K562 (cell line): ENCODE measurements at regions not wholly inside any gene's neighbourhood (a gene's known extent, or its start where the extent isn't known, plus 50 kb on each side); places are given as distances from the start of the nearest gene placed in this dataset.

Source experiments
- ATAC-seq: fragments of 200-7000 bp; cut with Tn5 transposase; 3 replicates; pipeline ENCODE4 v1.9.1; 2020; ENCODE audit warnings: moderate library complexity
- BruUV-seq: library from RNA; stranded (reverse); fragments of 400-500 nt; replicated peaks from 2 replicates; lab custom pipeline; 2021; lab: Mats Ljungman, UMichigan
- CTCF ChIA-PET: fragments of 300-600 bp; formaldehyde crosslinking; extraction: SDS; loops from one replicate; lab custom pipeline; 2021; ENCODE audit warnings: low intra/inter-chr PET ratio; lab: Yijun Ruan, JAX
- POLR2A ChIA-PET: fragments of 300-600, 350-650 bp; sonication (Branson Sonifier 250); formaldehyde crosslinking; extraction: SDS; loops from one replicate; lab custom pipeline; 2021; ENCODE audit warnings: antibody characterized with exemption, inconsistent platforms; lab: Yijun Ruan, JAX
- DNase-seq, 4 experiments: peaks; one replicate each; pipeline versions ENCODE4 v3.0.0 to v3.0.0-alpha.2; 2011 to 2018; ENCODE audit warnings: low spot score in 3 of 4, mixed read lengths in 3 of 4; ENCODE audit errors: extremely low read depth in 1 of 4
- FAIRE-seq: peaks from 2 replicates; lab custom pipeline; 2011; peaks lifted over from hg19 to GRCh38; lab: Jason Lieb, UNC
- H2AFZ ChIP-seq: 2 replicates; pipeline ENCODE4 v1.6.0; 2011; ENCODE audit warnings: low read depth, low read length, control low read depth, inconsistent platforms
- H3K27ac ChIP-seq: fragments of 200-600 bp; 3 replicates; pipeline ENCODE4 v1.8.0; 2011; ENCODE audit warnings: low read depth, mild to moderate bottlenecking, control low read depth, inconsistent platforms, low read length, moderate library complexity, mixed read lengths; ENCODE audit errors: extremely low read depth
- H3K27me3 ChIP-seq, 2 experiments: fragments of 300-600 bp in 1 of 2; 2 replicates in 1 of 2; 3 replicates in 1 of 2; pipeline versions ENCODE4 v1.6.0 to v1.8.0; 2011; ENCODE audit warnings: inconsistent platforms in 2 of 2, low read length in 2 of 2, mild to moderate bottlenecking in 1 of 2, mixed read lengths in 1 of 2, moderate library complexity in 1 of 2; ENCODE audit not compliant: control insufficient read depth in 2 of 2, insufficient read depth in 2 of 2
- H3K36me3 ChIP-seq: fragments of 300-600 bp; 3 replicates; pipeline ENCODE4 v1.8.0; 2011; ENCODE audit warnings: mild to moderate bottlenecking, low read length, inconsistent platforms; ENCODE audit not compliant: control insufficient read depth, insufficient read depth
- H3K4me1 ChIP-seq, 2 experiments: fragments of 200-600 bp in 1 of 2; replicated peaks in 1 of 2; 2 replicates in 1 of 2; 3 replicates in 1 of 2; pipeline versions ENCODE4 v1.5.1 to v1.8.0; 2011; ENCODE audit warnings: inconsistent platforms in 2 of 2, low read length in 2 of 2, mild to moderate bottlenecking in 1 of 2, mixed read lengths in 1 of 2, moderate library complexity in 1 of 2; ENCODE audit not compliant: control insufficient read depth in 2 of 2, insufficient read depth in 2 of 2
- H3K4me2 ChIP-seq: 2 replicates; pipeline ENCODE4 v1.6.1; 2011; ENCODE audit warnings: low read length, control low read depth, inconsistent platforms, mixed read lengths; ENCODE audit not compliant: insufficient read depth
- H3K4me3 ChIP-seq: fragments of 200-600 bp; sonication (generic), shearing (Covaris generic); 2 replicates; pipeline ENCODE4 v1.5.1; 2016; ENCODE audit warnings: control low read depth, inconsistent platforms
- H3K79me2 ChIP-seq: fragments of 200-600 bp; 3 replicates; pipeline ENCODE4 v1.8.0; 2011; ENCODE audit warnings: low read length, inconsistent platforms; ENCODE audit not compliant: control insufficient read depth, insufficient read depth
- H3K9ac ChIP-seq, 2 experiments: 2 replicates each; pipeline versions ENCODE4 v1.6.0 to v1.6.1; 2011; ENCODE audit warnings: low read depth in 2 of 2, low read length in 2 of 2, control low read depth in 1 of 2, inconsistent platforms in 1 of 2, mild to moderate bottlenecking in 1 of 2, mixed read lengths in 1 of 2; ENCODE audit not compliant: insufficient read depth in 1 of 2
- H3K9me1 ChIP-seq: one replicate; pipeline ENCODE4 v1.6.0; 2011; ENCODE audit warnings: inconsistent platforms, mild to moderate bottlenecking, low read length, moderate library complexity; ENCODE audit not compliant: control insufficient read depth, insufficient read depth
- H3K9me3 ChIP-seq: replicated peaks from 2 replicates; pipeline ENCODE4 v1.5.1; 2011; ENCODE audit warnings: low read depth, low read length, inconsistent platforms; ENCODE audit not compliant: control insufficient read depth, insufficient read depth
- H4K20me1 ChIP-seq: replicated peaks from 2 replicates; pipeline ENCODE4 v1.6.1; 2011; ENCODE audit warnings: low read length, inconsistent platforms, mixed read lengths; ENCODE audit not compliant: control insufficient read depth, insufficient read depth
- LEF1 ChIP-seq: fragments of 450-650 bp; IDR thresholded peaks from 2 replicates; pipeline ENCODE4 v1.6.1; 2016; ENCODE audit warnings: mild to moderate bottlenecking
- THRAP3 ChIP-seq: fragments of 450-650 bp; IDR thresholded peaks from 2 replicates; pipeline ENCODE4 v1.6.1; 2016; ENCODE audit warnings: mild to moderate bottlenecking, inconsistent platforms, borderline replicate concordance
- ZFP30 ChIP-seq: fragments of 250-450 bp; sonication (Bioruptor Pico); IDR thresholded peaks from 2 replicates; pipeline ENCODE4 v1.8.0; 2022; ENCODE audit warnings: moderate library complexity, mild to moderate bottlenecking, inconsistent platforms, borderline replicate concordance
- ZNF277 ChIP-seq: fragments of 250-450 bp; sonication (Bioruptor Pico); IDR thresholded peaks from 2 replicates; pipeline ENCODE4 v1.8.0; 2022; ENCODE audit warnings: inconsistent platforms, mild to moderate bottlenecking, moderate library complexity, borderline replicate concordance
- ZNF280B ChIP-seq: fragments of 250-450 bp; sonication (Bioruptor Pico); IDR thresholded peaks from 2 replicates; pipeline ENCODE4 v1.5.1; 2021; ENCODE audit warnings: mild to moderate bottlenecking
- ZNF655 ChIP-seq: fragments of 250-450 bp; sonication (Bioruptor Pico); IDR thresholded peaks from 2 replicates; pipeline ENCODE4 v1.5.0; 2021
- ZSCAN29 ChIP-seq: fragments of 450-650 bp; IDR thresholded peaks from 2 replicates; pipeline ENCODE4 v1.6.1; 2017
- WGBS: fragments of 100-300 bp; shearing (Covaris generic); methylation state at CpG from one replicate; pipeline ENCODE4 v1.1.6; 2016; ENCODE audit warnings: low coverage, mixed read lengths; ENCODE audit not compliant: insufficient coverage; ENCODE audit errors: missing lambda C conversion rate; 5-methylcytosine and 5-hydroxymethylcytosine counted together
- in situ Hi-C: fragments of 300-500 bp; cut with MboI; formaldehyde crosslinking; loops from 4 replicates; pipeline ENCODE4 v1.15.0; 2018; ENCODE audit warnings: inconsistent platforms, mixed read lengths
- intact Hi-C: fragments of 100-400 bp; cut with micrococcal nuclease; formaldehyde crosslinking; loops from 2 replicates; pipeline ENCODE4 v1.14.2; 2022

- H3K4me2 ChIP-seq: no peak overlapping the region
- H3K9me3 ChIP-seq: no peaks in the 10 kb centered on the region
- BruUV-seq: no TSS peak
- POLR2A ChIA-PET: no interaction called here
- no peak for DNase-seq
- in situ Hi-C loops (no loop called here), intact Hi-C loops (no loop called here)
- TF ChIP-seq LEF1 (no peak), ZSCAN29 (no peak), ZNF277 (CRISPR knock-in tag) (no peak), ZFP30 (CRISPR knock-in tag) (no peak), ZNF655 (CRISPR knock-in tag) (no peak), ZNF280B (no peak), THRAP3 (no peak)
- no peaks in the 10 kb centered on the region for H3K36me3 ChIP-seq
- no peaks in the 10 kb centered on the region for H3K79me2 ChIP-seq
- no peak for ATAC-seq
- H4K20me1 ChIP-seq: no peaks in the 10 kb centered on the region
- H3K9me1 ChIP-seq: no peaks in the 10 kb centered on the region
- H3K9ac ChIP-seq: no peak overlapping the region
- 0% methylated on average over 1 of the region's 1 CpG for WGBS
- no peak overlapping the region for H3K27ac ChIP-seq
- CTCF ChIA-PET: no interaction called here
- no peak overlapping the region for H2AFZ ChIP-seq
- H3K4me3 ChIP-seq: no peak overlapping the region
- H3K27me3 ChIP-seq: no peaks in the 10 kb centered on the region
- no peak for FAIRE-seq
- H3K4me1 ChIP-seq: no peaks in the 10 kb centered on the region
Observed at GRCh38 chr11:29173660-29174062, 843.2 kb downstream of the KCNA4 start.
